ENCODE measurements at regions not wholly inside any gene's neighbourhood (a gene's known extent, or its start where the extent isn't known, plus 50 kb on each side); places are given as distances from the start of the nearest gene placed in this dataset.

DNA sequence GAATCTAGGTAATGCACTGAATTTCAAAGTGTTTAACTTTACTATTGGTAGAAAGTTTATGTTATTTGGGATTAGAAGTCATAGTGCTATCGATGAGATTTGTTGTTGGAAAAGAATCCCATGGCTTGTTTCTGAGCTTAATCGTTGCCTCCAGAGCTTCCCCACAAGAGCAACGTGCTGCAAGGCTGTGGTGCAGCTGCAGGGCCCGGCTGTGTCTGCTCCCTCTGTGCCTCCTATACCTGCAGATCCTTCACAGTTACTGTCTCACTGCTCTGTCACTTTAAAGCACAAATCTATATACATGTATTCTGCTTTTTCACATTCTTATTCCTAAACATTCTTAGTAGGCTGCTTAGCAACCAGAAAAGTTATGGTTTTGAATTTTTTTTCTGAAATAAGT lies 826.6 kb upstream of the COBL start:
- intact Hi-C loops (cut with DNase I; ENCODE audit: low total_unique reads) = loop anchor here (2.0 kb wide), 1 partner anchor 50 kb away; no protein-coding TSS in a partner anchor
- no peak for TF ChIP-seq POLR2A (IDR thresholded peaks at IDR 0.05)
- TF ChIP-seq, protein P1, sequence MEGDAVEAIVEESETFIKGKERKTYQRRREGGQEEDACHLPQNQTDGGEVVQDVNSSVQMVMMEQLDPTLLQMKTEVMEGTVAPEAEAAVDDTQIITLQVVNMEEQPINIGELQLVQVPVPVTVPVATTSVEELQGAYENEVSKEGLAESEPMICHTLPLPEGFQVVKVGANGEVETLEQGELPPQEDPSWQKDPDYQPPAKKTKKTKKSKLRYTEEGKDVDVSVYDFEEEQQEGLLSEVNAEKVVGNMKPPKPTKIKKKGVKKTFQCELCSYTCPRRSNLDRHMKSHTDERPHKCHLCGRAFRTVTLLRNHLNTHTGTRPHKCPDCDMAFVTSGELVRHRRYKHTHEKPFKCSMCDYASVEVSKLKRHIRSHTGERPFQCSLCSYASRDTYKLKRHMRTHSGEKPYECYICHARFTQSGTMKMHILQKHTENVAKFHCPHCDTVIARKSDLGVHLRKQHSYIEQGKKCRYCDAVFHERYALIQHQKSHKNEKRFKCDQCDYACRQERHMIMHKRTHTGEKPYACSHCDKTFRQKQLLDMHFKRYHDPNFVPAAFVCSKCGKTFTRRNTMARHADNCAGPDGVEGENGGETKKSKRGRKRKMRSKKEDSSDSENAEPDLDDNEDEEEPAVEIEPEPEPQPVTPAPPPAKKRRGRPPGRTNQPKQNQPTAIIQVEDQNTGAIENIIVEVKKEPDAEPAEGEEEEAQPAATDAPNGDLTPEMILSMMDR (IDR thresholded peaks at IDR 0.05) = no peak
- DNase-seq (ENCODE audit: low spot score in 2 of 2) = no peak
- WGBS, 2 donors = 63% methylated on average over 4 of the region's 4 CpGs
- no peak overlapping the region for H3K4me3 ChIP-seq (ENCODE audit: low read depth, poor library complexity, severe bottlenecking)

GRCh38 chr7:52140851-52141250 lies 824.2 kb upstream of the COBL start:
- DNase-seq (ENCODE audit: low spot score in 2 of 2) = no peak
- H3K4me3 ChIP-seq (ENCODE audit: low read depth, poor library complexity, severe bottlenecking) = no peak overlapping the region
- TF ChIP-seq POLR2A (IDR thresholded peaks at IDR 0.05) = no peak
- TF ChIP-seq, protein P1 (IDR thresholded peaks at IDR 0.05) = no peak
- intact Hi-C loops (cut with DNase I; ENCODE audit: low total_unique reads) = no loop called here
- 79 to 82% methylated on average over 4 of the region's 4 CpGs for WGBS, 2 donors

- intact Hi-C loops (cut with DNase I; ENCODE audit: low total_unique reads) = no loop called here
- H3K4me3 ChIP-seq (ENCODE audit: low read depth, poor library complexity, severe bottlenecking) = no peak overlapping the region
- no peak for DNase-seq (ENCODE audit: low spot score in 2 of 2)
- TF ChIP-seq POLR2A (IDR thresholded peaks at IDR 0.05) = no peak
- TF ChIP-seq, protein P1 (IDR thresholded peaks at IDR 0.05) = no peak
Measured at GRCh38 chr7:52135403-52135802, 818.8 kb upstream of the COBL start.

DNA sequence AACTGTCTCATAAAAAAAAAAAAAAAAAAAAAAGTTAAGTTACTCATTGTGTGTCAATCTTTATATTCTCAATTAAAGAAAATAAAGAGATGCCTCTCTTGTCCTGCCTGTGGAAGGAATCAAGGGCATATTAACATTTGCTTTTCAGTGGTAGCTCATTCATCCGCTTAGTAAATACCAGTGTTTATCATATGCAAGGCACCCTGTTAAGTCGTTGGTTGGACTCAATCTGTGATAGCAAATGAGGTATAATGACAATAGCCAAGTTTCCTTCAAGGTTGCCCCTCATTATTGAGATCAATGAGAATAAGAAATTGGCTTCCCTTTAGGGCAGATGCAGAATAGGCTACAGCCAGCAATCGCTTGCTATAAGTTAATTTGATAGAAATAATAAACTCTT lies 812.7 kb upstream of the COBL start:
- DNase-seq (ENCODE audit: low spot score in 2 of 2) = no peak
- WGBS, 2 donors = 67 to 76% methylated on average over 3 of the region's 3 CpGs
- intact Hi-C loops (cut with DNase I; ENCODE audit: low total_unique reads) = no loop called here
- H3K4me3 ChIP-seq (ENCODE audit: low read depth, poor library complexity, severe bottlenecking) = no peak overlapping the region
- TF ChIP-seq POLR2A (IDR thresholded peaks at IDR 0.05) = no peak
- TF ChIP-seq, protein P1 (IDR thresholded peaks at IDR 0.05) = no peak

DNA sequence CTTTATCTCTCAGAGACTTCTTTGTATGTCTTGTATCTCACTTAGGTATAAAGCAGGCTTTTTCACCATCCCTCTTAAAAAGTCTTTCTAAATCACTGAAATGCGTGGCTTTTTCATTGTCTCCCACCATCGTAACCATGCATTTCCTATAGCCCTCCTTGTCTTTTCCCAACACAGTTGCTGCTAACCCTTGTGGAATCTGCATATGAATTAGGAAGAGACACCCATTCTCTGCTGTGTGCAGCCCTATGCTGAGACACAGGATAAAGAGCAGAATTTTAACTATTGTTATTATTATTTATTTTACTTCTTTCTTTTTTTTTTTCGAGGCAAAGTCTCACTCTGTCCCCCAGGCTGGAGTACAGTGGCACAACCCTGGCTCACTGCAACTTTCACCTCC lies 804.3 kb upstream of the COBL start:
- no peak for TF ChIP-seq POLR2A (IDR thresholded peaks at IDR 0.05)
- TF ChIP-seq, protein P1 (IDR thresholded peaks at IDR 0.05) = no peak
- intact Hi-C loops (cut with DNase I; ENCODE audit: low total_unique reads) = no loop called here
- 43 to 50% methylated on average over 3 of the region's 3 CpGs for WGBS, 2 donors
- no peak overlapping the region for H3K4me3 ChIP-seq (ENCODE audit: low read depth, poor library complexity, severe bottlenecking)
- DNase-seq (ENCODE audit: low spot score in 2 of 2) = no peak

GRCh38 chr7:52119537-52119936 lies 802.9 kb upstream of the COBL start:
- TF ChIP-seq, protein P1 (IDR thresholded peaks at IDR 0.05) = no peak
- TF ChIP-seq POLR2A (IDR thresholded peaks at IDR 0.05) = no peak
- H3K4me3 ChIP-seq (ENCODE audit: low read depth, poor library complexity, severe bottlenecking) = no peak overlapping the region
- no peak for DNase-seq (ENCODE audit: low spot score in 2 of 2)
- intact Hi-C loops (cut with DNase I; ENCODE audit: low total_unique reads) = no loop called here
- 20 to 30% methylated on average over 2 of the region's 2 CpGs for WGBS, 2 donors

Measured in lower leg skin (tissue), 4 donors.